ACC112 (cell line): ENCODE measurements at regions not wholly inside any gene's neighbourhood (a gene's known extent, or its start where the extent isn't known, plus 50 kb on each side); places are given as distances from the start of the nearest gene placed in this dataset.

Experiments
- H2AFZ ChIP-seq: fragments of 200-600 bp; sonication (generic); one replicate; pipeline ENCODE4 v1.6.0; 2017; ENCODE audit warnings: antibody characterized with exemption, low read length; ENCODE audit not compliant: unreplicated experiment
- H3K27ac ChIP-seq: fragments of 200-600 bp; sonication (generic); 2 replicates; pipeline ENCODE4 v1.5.1; 2014; ENCODE audit warnings: low read depth, mild to moderate bottlenecking, antibody characterized with exemption, low read length, moderate library complexity
- H3K27me3 ChIP-seq: fragments of 200-600 bp; sonication (generic); 2 replicates; pipeline ENCODE4 v1.6.1; 2014; ENCODE audit warnings: mild to moderate bottlenecking, antibody characterized with exemption, low read length, moderate library complexity, mixed read lengths; ENCODE audit not compliant: insufficient read depth
- H3K36me3 ChIP-seq: fragments of 200-600 bp; sonication (generic); 2 replicates; pipeline ENCODE4 v1.6.1; 2016; ENCODE audit warnings: mild to moderate bottlenecking, antibody characterized with exemption, low read length, moderate library complexity, mixed read lengths; ENCODE audit not compliant: insufficient read depth
- H3K4me1 ChIP-seq: fragments of 200-600 bp; sonication (generic); one replicate; pipeline ENCODE4 v1.6.1; 2016; ENCODE audit warnings: low read length, mixed read lengths; ENCODE audit not compliant: insufficient read depth, unreplicated experiment, control insufficient read depth
- H3K4me3 ChIP-seq: fragments of 200-600 bp; sonication (generic); 2 replicates; pipeline ENCODE4 v1.5.1; 2014; ENCODE audit warnings: mild to moderate bottlenecking, low read depth, low read length
- H3K79me2 ChIP-seq: fragments of 200-600 bp; sonication (generic); one replicate; pipeline ENCODE4 v1.6.0; 2016; ENCODE audit warnings: low read length; ENCODE audit not compliant: control insufficient read depth, unreplicated experiment, insufficient read depth

- no peaks in the 10 kb centered on the region for H3K27me3 ChIP-seq
- no peaks in the 10 kb centered on the region for H3K79me2 ChIP-seq
- no peak overlapping the region for H3K4me3 ChIP-seq
- no peak overlapping the region for H2AFZ ChIP-seq
- H3K4me1 ChIP-seq: no peaks in the 10 kb centered on the region
- H3K27ac ChIP-seq: no peak overlapping the region
- no peaks in the 10 kb centered on the region for H3K36me3 ChIP-seq
These were observed 105.2 kb upstream of the MGMT start for GRCh38 chr10:129361676-129362376.

DNA sequence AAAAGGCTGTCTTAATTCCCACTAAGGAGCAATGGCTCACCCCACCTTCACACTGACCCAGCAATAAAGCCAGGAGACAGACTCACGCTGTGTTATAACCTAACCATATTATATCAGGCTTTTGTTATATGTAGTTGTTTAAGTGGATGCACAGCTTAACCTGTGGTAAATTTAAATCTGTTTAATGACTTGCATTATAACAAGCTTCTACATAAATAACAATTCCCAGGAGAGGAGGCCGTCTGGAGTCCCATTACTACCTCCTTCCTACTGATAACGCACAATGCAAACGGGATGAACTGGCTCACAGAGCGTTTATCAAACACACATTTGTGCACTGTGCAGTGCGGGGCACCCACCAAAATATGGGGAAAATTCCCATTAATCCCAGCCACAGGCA is 102.1 kb upstream of the MGMT start:
- Histone ChIP-seq H3K27me3 (no peaks in the 10 kb centered on the region), H3K36me3 (no peaks in the 10 kb centered on the region)

DNA sequence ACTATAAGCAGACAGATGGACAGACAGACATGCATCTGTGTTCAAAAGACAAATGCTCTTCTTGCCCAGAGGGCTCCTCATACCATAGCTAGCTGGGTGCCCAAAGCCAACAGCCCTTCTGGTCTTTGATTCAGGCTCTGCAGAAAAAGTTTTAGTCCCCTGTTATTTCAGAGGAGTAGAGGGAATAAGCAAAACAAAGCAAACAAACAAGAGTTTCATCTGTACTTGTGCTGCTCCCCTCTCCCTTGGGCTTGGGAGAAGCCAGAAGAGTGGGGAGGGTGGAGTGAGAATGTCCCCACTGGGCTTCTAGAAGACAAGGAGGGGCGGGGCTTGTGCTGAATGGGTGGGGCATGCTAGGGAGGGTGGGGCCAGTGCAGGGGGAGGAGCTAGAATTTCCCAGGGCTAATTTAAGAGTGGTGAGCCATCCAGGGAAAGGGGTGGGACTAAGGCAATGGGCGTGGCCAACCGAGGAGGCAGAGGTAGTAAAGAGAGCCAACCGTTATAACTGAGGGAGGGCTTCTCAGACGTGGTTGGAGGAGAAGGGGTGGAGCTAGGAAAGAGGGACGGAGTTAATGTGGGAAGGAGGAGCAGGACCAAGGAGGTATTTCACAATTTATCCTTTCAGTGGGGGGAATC is 101.2 kb upstream of the MGMT start:
- no peaks in the 10 kb centered on the region for H3K79me2 ChIP-seq
- no peaks in the 10 kb centered on the region for H3K4me1 ChIP-seq
- no peak overlapping the region for H3K27ac ChIP-seq
- H3K36me3 ChIP-seq: no peaks in the 10 kb centered on the region
- H3K27me3 ChIP-seq: no peaks in the 10 kb centered on the region
- no peak overlapping the region for H3K4me3 ChIP-seq
- H2AFZ ChIP-seq: no peak overlapping the region

More for the DNA sequence above, 102.1 kb upstream of the MGMT start:
- H3K4me3 ChIP-seq: no peak overlapping the region
- no peaks in the 10 kb centered on the region for H3K79me2 ChIP-seq
- no peak overlapping the region for H2AFZ ChIP-seq
- no peak overlapping the region for H3K27ac ChIP-seq
- H3K4me1 ChIP-seq: no peaks in the 10 kb centered on the region

DNA sequence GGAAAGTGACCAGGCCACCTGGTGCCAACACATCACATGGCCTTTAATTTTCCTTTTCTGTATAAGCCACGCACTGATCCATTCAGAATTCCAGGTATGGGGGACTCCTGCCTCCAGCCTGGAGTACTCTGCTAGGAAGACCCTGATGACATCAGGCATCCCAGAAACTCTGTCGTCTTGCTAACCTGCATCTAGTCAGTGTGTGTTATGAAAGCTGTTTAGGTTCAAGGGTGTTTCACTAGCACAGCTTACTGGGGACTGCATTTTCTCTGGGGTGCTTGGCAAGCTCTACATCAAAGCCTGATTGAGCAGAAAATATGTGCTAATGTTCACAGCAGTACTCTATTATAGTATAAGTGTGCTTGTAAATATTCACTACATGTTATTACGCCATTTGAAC is 100.6 kb upstream of the MGMT start:
- H3K27ac ChIP-seq: no peak overlapping the region
- no peaks in the 10 kb centered on the region for H3K79me2 ChIP-seq
- H3K4me1 ChIP-seq: no peaks in the 10 kb centered on the region
- no peak overlapping the region for H3K4me3 ChIP-seq
- no peaks in the 10 kb centered on the region for H3K27me3 ChIP-seq
- H2AFZ ChIP-seq: no peak overlapping the region
- no peaks in the 10 kb centered on the region for H3K36me3 ChIP-seq

DNA sequence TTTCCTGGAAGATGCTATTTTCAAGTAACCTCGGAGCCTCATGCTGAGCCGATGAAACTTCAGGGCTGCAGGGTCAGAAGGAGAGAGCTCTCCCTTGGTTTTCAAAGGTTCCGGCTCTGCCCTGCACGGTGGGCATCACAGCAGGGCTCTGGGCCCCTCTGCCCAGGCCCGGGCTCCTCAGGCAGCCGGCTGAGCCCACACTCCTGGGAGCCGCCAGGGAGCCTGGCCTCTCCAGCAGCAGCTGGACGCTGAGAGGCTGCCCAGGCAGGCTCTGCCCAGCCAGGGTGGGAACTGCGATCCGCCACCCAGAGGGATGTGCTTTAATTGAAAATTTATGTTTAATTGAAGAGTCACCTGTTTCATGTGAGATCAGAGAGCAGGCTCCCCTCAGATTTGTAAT is 97.5 kb upstream of the MGMT start:
- Histone ChIP-seq H3K27me3 (no peaks in the 10 kb centered on the region), H3K4me3 (no peak overlapping the region), H3K36me3 (no peaks in the 10 kb centered on the region), H2AFZ (no peak overlapping the region), H3K79me2 (no peaks in the 10 kb centered on the region), H3K27ac (no peak overlapping the region), H3K4me1 (no peaks in the 10 kb centered on the region)

DNA sequence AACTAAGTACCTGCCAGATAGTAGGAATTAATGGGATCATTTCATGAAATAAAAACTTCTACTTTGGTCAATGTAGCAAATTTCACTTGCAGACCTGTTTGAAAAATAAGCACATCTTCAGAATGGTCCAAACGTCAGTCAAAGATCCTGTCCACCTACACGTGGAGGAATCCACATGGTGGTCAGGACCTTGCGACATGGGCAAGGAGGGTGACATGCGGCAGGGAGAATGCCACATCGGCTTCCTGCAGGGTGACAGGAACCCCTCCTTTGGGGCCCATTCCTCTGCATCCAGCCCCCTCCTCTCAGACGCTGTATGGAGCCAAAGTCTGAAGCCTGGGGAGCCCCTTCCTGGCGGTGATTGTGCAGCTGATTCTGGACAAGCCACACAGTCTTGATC is 95.5 kb upstream of the MGMT start:
- Histone ChIP-seq H3K27ac (no peak overlapping the region), H3K4me1 (no peaks in the 10 kb centered on the region), H3K4me3 (no peak overlapping the region), H3K27me3 (no peaks in the 10 kb centered on the region), H3K36me3 (no peaks in the 10 kb centered on the region), H3K79me2 (no peaks in the 10 kb centered on the region), H2AFZ (no peak overlapping the region)

DNA sequence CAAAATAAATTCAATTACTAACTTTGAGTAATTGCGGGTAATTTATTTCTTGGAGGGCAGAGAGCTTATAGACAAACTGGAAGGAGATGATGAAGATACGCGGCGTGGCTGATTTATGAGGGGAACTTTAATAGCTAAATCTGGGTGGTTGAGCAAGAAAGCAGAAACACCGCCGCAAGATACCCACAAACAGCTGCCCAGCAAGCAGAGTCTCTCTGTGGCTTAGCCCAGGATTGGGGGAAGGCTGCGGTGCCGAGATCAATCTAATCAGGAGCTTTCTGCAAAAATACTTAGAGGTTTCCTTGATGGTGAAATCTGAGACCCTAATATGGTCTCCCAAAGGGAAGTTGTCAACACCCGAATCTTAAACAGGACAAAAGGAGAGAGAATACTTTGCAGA is 94.9 kb upstream of the MGMT start:
- Histone ChIP-seq H2AFZ (no peak overlapping the region), H3K27ac (no peak overlapping the region), H3K79me2 (no peaks in the 10 kb centered on the region), H3K4me1 (no peaks in the 10 kb centered on the region), H3K4me3 (no peak overlapping the region), H3K27me3 (no peaks in the 10 kb centered on the region), H3K36me3 (no peaks in the 10 kb centered on the region)

- H2AFZ ChIP-seq: no peak overlapping the region
- no peaks in the 10 kb centered on the region for H3K36me3 ChIP-seq
- no peaks in the 10 kb centered on the region for H3K4me1 ChIP-seq
- no peaks in the 10 kb centered on the region for H3K27me3 ChIP-seq
- H3K4me3 ChIP-seq: no peak overlapping the region
- H3K27ac ChIP-seq: no peak overlapping the region
- H3K79me2 ChIP-seq: no peaks in the 10 kb centered on the region
These were observed 93.8 kb upstream of the MGMT start for GRCh38 chr10:129373231-129373630.

- H3K79me2 ChIP-seq: no peaks in the 10 kb centered on the region
- no peak overlapping the region for H2AFZ ChIP-seq
- no peaks in the 10 kb centered on the region for H3K4me1 ChIP-seq
- no peaks in the 10 kb centered on the region for H3K36me3 ChIP-seq
- H3K27me3 ChIP-seq: no peaks in the 10 kb centered on the region
- H3K4me3 ChIP-seq: no peak overlapping the region
- H3K27ac ChIP-seq: no peak overlapping the region
These were observed 93.3 kb upstream of the MGMT start for GRCh38 chr10:129373718-129374117.

DNA sequence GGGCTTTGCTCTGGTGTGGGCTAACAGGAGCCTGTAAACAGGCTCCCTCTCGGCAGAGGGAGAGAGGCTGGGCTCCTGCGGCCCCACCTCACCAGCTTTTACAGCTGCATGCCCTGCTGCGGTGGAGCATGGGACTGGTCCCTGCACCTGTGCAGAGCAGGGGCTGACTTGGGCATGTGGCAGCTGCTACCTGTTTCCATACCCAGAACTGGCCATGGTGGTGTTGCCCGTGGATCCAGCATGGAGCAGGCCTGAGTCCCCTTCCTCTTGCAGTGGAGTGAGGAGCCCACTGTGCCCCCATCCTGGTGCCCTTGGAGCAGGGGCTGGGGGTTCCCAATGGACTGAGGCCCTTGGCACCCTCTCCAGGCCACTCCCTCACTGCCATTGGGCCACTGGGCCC is 91.9 kb upstream of the MGMT start:
- no peaks in the 10 kb centered on the region for H3K36me3 ChIP-seq
- no peaks in the 10 kb centered on the region for H3K79me2 ChIP-seq
- H2AFZ ChIP-seq: no peak overlapping the region
- H3K27me3 ChIP-seq: no peaks in the 10 kb centered on the region
- H3K27ac ChIP-seq: no peak overlapping the region
- no peak overlapping the region for H3K4me3 ChIP-seq
- H3K4me1 ChIP-seq: no peaks in the 10 kb centered on the region

DNA sequence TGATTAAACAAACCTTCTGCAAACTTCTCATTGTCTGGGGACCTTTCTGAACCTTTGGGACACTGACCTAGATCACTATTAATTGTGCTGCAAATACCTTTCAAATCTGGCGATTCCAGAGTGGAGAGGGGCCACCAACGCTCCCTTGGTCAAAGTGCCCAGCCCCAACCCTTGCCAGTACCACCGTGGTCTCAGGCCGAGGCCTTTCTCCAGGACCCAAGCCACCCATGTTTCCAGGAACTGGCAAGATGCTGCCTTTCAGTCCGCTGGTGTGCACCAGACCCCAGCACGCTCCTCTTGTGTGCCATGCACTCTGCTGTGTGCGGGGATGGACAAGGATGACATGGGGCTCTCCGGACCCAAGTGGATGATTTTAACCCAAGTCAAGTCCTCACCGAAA is 91.1 kb upstream of the MGMT start:
- Histone ChIP-seq H2AFZ (no peak overlapping the region), H3K27ac (no peak overlapping the region), H3K27me3 (no peaks in the 10 kb centered on the region), H3K4me1 (no peaks in the 10 kb centered on the region), H3K36me3 (no peaks in the 10 kb centered on the region), H3K79me2 (no peaks in the 10 kb centered on the region), H3K4me3 (no peak overlapping the region)
